GM10248 (cell line): ENCODE measurements at regions not wholly inside any gene's neighbourhood (a gene's known extent, or its start where the extent isn't known, plus 50 kb on each side); places are given as distances from the start of the nearest gene placed in this dataset.

Experiments
- CTCF ChIA-PET: fragments of 300-600 bp; sonication (Branson Sonifier 250); formaldehyde crosslinking; extraction: SDS; loops from one replicate; lab custom pipeline; 2021; ENCODE audit warnings: antibody characterized with exemption; lab: Yijun Ruan, JAX
- POLR2A ChIA-PET: fragments of 350-650 bp; sonication (Branson Sonifier 250); formaldehyde crosslinking; extraction: SDS; loops from one replicate; lab custom pipeline; 2020; ENCODE audit warnings: antibody characterized with exemption; lab: Yijun Ruan, JAX
- DNase-seq: peaks from one replicate; pipeline ENCODE4 v3.0.0; 2012; ENCODE audit errors: extremely low spot score
- TF ChIP-seq, protein P1 (sequence below): IDR thresholded peaks from 2 replicates; pipeline ENCODE4 v1.5.1; 2012; ENCODE audit warnings: mild to moderate bottlenecking, low read depth; ENCODE audit errors: extremely low read depth, missing control alignments, control extremely low read depth

DNA sequence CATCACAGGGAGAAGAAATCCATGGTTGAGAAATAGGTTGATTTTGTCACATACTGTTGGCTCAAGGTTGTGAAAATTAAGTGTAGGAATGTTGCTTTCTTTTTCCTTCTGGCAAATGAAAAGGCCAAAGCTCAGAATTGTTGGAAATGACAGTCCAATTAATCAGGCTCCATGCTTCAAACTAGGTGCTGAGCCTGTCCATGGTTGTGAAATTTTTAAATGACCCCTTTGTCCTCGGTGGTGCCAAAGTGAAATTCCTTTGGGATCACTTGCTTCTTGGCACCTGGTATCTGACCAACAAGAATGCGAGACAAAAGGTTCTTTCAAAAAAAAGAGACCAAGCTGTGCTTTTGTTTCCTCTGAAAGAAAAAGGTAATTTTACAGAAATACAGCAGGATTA lies 451.9 kb downstream of the ETS1 start:
- TF ChIP-seq, protein P1, sequence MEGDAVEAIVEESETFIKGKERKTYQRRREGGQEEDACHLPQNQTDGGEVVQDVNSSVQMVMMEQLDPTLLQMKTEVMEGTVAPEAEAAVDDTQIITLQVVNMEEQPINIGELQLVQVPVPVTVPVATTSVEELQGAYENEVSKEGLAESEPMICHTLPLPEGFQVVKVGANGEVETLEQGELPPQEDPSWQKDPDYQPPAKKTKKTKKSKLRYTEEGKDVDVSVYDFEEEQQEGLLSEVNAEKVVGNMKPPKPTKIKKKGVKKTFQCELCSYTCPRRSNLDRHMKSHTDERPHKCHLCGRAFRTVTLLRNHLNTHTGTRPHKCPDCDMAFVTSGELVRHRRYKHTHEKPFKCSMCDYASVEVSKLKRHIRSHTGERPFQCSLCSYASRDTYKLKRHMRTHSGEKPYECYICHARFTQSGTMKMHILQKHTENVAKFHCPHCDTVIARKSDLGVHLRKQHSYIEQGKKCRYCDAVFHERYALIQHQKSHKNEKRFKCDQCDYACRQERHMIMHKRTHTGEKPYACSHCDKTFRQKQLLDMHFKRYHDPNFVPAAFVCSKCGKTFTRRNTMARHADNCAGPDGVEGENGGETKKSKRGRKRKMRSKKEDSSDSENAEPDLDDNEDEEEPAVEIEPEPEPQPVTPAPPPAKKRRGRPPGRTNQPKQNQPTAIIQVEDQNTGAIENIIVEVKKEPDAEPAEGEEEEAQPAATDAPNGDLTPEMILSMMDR: no peak
- ChIA-PET CTCF (no interaction called here), POLR2A (no interaction called here)
- no peak for DNase-seq

- TF ChIP-seq, protein P1: no peak
- ChIA-PET CTCF (interaction anchor here (0.9 kb wide), 1 partner anchor 24 kb away, joined by 5 read pairs; no protein-coding TSS in a partner anchor), POLR2A (no interaction called here)
- no peak for DNase-seq
Observed at GRCh38 chr11:128133501-128133900, 453.9 kb downstream of the ETS1 start.

DNA sequence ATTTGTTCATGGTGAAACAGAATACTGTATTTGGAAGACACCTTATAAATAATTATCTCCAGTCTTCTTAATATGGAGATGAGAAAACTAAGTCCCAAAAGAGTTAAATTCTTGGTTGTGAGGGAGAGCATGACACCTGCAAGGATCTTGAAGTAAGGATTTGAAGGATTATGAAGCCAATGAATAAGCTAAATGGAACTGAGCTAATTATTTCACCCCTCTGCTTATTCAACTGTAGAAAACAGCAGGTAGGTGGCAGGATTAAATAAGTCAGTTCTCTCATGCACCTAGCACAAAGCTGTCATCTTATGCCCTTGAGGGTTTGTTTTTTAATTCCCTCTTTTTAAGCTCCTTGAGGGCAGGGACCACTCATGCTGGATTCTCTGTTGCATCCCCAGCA lies 457.3 kb downstream of the ETS1 start:
- ChIA-PET CTCF (interaction anchor here (1.1 to 1.7 kb wide), 3 partner anchors 28 to 702 kb away, joined by 3 to 10 read pairs (median 3); no protein-coding TSS in a partner anchor), POLR2A (no interaction called here)
- DNase-seq: no peak
- TF ChIP-seq, protein P1: no peak

DNA sequence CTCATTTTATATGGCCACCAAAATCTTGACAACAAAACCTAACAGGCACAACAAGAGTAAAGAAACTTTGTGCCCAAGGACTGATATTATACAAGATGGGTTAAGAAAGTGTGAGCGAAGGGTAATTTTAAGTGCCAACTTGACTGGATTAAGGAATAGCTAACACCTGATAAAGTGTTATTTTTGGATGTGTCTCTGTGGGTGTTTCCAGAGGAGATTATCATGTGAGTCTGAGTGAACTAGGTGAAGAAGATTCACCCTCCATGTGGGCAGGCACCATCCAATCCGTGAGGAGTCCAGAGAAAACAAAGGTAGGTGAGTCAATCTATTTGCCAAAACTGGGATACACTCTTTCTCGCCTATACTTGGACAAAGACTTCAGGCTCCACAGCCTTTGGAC lies 461.6 kb downstream of the ETS1 start:
- ChIA-PET POLR2A (no interaction called here), CTCF (no interaction called here)
- no peak for DNase-seq
- TF ChIP-seq, protein P1: no peak

DNA sequence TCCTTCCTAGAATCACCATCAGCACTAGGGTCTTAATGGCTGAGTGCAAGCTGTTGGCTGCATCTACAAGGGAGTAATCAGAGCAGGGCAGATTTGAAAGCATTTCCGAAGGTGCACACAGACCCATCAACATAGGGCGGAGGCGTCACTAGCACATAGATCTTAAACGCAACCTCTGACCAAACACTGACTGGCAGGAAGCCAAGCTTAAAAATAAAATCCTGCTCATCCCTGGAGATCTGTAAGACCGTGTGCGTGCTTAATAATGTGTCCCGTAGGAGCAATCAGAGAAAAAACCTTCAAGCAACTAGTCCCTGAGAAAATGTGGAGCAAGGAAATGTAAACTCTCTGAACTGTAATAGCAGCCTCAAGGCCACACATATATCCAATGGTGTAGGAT lies 470.5 kb downstream of the ETS1 start:
- ChIA-PET CTCF (interaction anchor here (1.2 kb wide), 1 partner anchor 41 kb away, joined by 3 read pairs; no protein-coding TSS in a partner anchor), POLR2A (no interaction called here)
- TF ChIP-seq, protein P1: no peak
- DNase-seq: no peak

DNA sequence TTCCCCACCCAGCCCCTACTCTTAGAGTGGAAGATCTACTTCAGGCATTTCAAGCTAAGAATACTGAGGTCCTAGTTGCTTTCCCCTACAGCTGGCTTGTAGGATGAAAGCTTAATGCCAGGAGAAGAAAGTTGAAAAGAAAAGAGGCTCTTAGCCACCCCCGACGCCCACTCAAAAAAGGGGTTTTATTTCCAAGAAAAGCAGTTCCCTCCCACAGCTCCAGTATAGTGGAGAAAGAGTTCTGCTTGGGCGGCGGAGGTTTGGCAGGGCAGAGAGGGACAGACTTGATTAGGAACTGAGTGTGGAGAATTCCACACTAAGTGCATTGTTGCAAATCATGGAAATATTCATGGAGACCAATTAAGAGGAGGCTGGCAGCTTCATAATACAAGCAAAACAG lies 470.9 kb downstream of the ETS1 start:
- DNase-seq: no peak
- ChIA-PET CTCF (interaction anchor here (1.2 kb wide), 1 partner anchor 41 kb away, joined by 3 read pairs; no protein-coding TSS in a partner anchor), POLR2A (no interaction called here)
- TF ChIP-seq, protein P1: no peak
